GM23338 (cell line): ENCODE measurements at regions not wholly inside any gene's neighbourhood (a gene's known extent, or its start where the extent isn't known, plus 50 kb on each side); places are given as distances from the start of the nearest gene placed in this dataset.

Experiments
- ATAC-seq: fragments of 200-7000 bp; cut with Tn5 transposase; 3 replicates; pipeline ENCODE4 v1.9.1; 2020
- DNase-seq: peaks from one replicate; pipeline ENCODE4 v3.0.0-alpha.2; 2015; ENCODE audit warnings: low spot score
- H2AFZ ChIP-seq: fragments of 200-600 bp; sonication (generic); 2 replicates; pipeline ENCODE4 v1.8.0; 2016; ENCODE audit warnings: antibody characterized with exemption, mild to moderate bottlenecking, moderate library complexity
- H3F3A ChIP-seq: fragments of 200-600 bp; sonication (generic); replicated peaks from 2 replicates; pipeline ENCODE4 v1.8.0; 2017; ENCODE audit warnings: antibody characterized with exemption, mixed run types, low read depth
- H3K27ac ChIP-seq: fragments of 200-600 bp; sonication (generic); 2 replicates; pipeline ENCODE4 v1.6.1; 2016; ENCODE audit warnings: low read depth
- H3K27me3 ChIP-seq: fragments of 200-600 bp; sonication (generic); 2 replicates; pipeline ENCODE4 v1.8.0; 2016; ENCODE audit warnings: mild to moderate bottlenecking, mixed run types, moderate library complexity; ENCODE audit not compliant: insufficient read depth
- H3K36me3 ChIP-seq: fragments of 200-600 bp; sonication (generic); 2 replicates; pipeline ENCODE4 v1.8.0; 2016; ENCODE audit warnings: mild to moderate bottlenecking; ENCODE audit not compliant: insufficient read depth
- H3K4me1 ChIP-seq: fragments of 200-600 bp; sonication (generic); 2 replicates; pipeline ENCODE4 v1.8.0; 2016; ENCODE audit warnings: mild to moderate bottlenecking, moderate library complexity; ENCODE audit not compliant: insufficient read depth
- H3K4me2 ChIP-seq: fragments of 200-600 bp; sonication (generic); 2 replicates; pipeline ENCODE4 v1.7.1; 2017; ENCODE audit warnings: mixed run types
- H3K4me3 ChIP-seq: fragments of 200-600 bp; sonication (generic); 2 replicates; pipeline ENCODE4 v1.6.1; 2016; ENCODE audit warnings: mixed run types
- H3K79me2 ChIP-seq: fragments of 200-600 bp; sonication (generic); replicated peaks from 2 replicates; pipeline ENCODE4 v1.8.0; 2017; ENCODE audit warnings: mild to moderate bottlenecking; ENCODE audit not compliant: insufficient read depth
- H3K9me2 ChIP-seq: fragments of 200-600 bp; sonication (generic); 2 replicates; pipeline ENCODE4 v1.8.0; 2017; ENCODE audit not compliant: insufficient read depth
- H4K20me1 ChIP-seq: fragments of 200-600 bp; sonication (generic); replicated peaks from 2 replicates; pipeline ENCODE4 v1.8.0; 2017; ENCODE audit warnings: mild to moderate bottlenecking; ENCODE audit not compliant: insufficient read depth
- H3K27ac Mint-ChIP-seq: 2 replicates; pipeline ENCODE4 v1.8.0; 2020; ENCODE audit warnings: inconsistent platforms, mild to moderate bottlenecking, moderate library complexity, mixed read lengths
- H3K27me3 Mint-ChIP-seq: 3 replicates; pipeline ENCODE4 v1.8.0; 2022; ENCODE audit warnings: low read depth, mild to moderate bottlenecking, moderate library complexity, mixed read lengths, inconsistent platforms; ENCODE audit not compliant: insufficient read depth, poor library complexity
- H3K36me3 Mint-ChIP-seq: 3 replicates; pipeline ENCODE4 v1.8.0; 2021; ENCODE audit warnings: low read depth, mild to moderate bottlenecking, inconsistent platforms, moderate library complexity, mixed read lengths
- H3K4me1 Mint-ChIP-seq: 3 replicates; pipeline ENCODE4 v1.8.0; 2020; ENCODE audit warnings: mild to moderate bottlenecking, inconsistent platforms, mixed read lengths
- H3K4me3 Mint-ChIP-seq: 3 replicates; pipeline ENCODE4 v1.8.0; 2021; ENCODE audit warnings: moderate library complexity, mild to moderate bottlenecking, inconsistent platforms, mixed read lengths
- H3K9me3 Mint-ChIP-seq: 3 replicates; pipeline ENCODE4 v1.8.0; 2020; ENCODE audit warnings: moderate library complexity, mild to moderate bottlenecking, inconsistent platforms, mixed read lengths
- EZH2 ChIP-seq: fragments of 200-600 bp; sonication (generic); IDR thresholded peaks from one replicate; pipeline ENCODE4 v1.8.0; 2017; ENCODE audit warnings: antibody characterized with exemption, mild to moderate bottlenecking, low read depth; ENCODE audit not compliant: unreplicated experiment
- ZNF331 ChIP-seq: fragments of 250-450 bp; sonication (Bioruptor Pico); IDR thresholded peaks from 2 replicates; pipeline ENCODE4 v1.5.0; 2020; ENCODE audit warnings: low read depth, mild to moderate bottlenecking, moderate library complexity
- TF ChIP-seq, protein P1 (sequence below), 2 experiments: fragments of 200-600 bp in 1 of 2; sonication (generic) in 1 of 2; conservative IDR thresholded peaks; 2 replicates each; pipeline versions ENCODE4 v1.5.1 to v1.6.1; 2016 to 2017; ENCODE audit warnings: antibody characterized with exemption in 2 of 2, low read depth in 2 of 2, mild to moderate bottlenecking in 2 of 2, moderate library complexity in 1 of 2
- TF ChIP-seq, protein P2 (sequence below): IDR thresholded peaks from one replicate; pipeline ENCODE4 v1.6.1; 2018; ENCODE audit warnings: antibody characterized with exemption; ENCODE audit not compliant: unreplicated experiment

DNA sequence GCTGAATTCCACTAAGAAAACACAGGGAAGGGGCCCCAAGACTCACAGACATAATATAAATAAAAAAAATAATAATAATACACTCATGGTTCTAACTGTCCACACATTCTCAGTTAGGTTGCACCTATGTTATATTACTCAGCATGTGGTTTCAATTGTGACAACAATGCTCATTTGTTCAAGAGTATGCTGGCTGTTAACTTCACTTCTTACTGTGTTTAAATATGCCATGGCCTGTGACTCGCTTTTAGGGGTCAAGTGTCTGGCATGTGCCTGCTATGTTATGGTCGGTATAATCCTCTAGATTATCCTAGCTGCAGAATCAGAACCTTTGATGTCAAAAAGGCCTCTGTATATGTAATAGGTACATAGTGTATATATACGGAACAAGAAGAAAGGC, 324.8 kb upstream of the INTU start:
- Histone ChIP-seq H3K9me2 (peaks cover 7% of the 10 kb centered on the region; the same call in 1 of the 2 replicates), H3K4me3 (no peak overlapping the region), H4K20me1 (no peaks in the 10 kb centered on the region), H3K4me2 (no peak overlapping the region), H3K36me3 (no peaks in the 10 kb centered on the region), H3K79me2 (no peaks in the 10 kb centered on the region), H3K27ac (no peak overlapping the region), H3K4me1 (no peaks in the 10 kb centered on the region), H3K27me3 (no peaks in the 10 kb centered on the region), H2AFZ (no peak overlapping the region), H3F3A (no peaks in the 10 kb centered on the region)
- DNase-seq, result no peak
- H3K9me3 Mint-ChIP-seq, result peaks cover 14% of the 10 kb centered on the region
- H3K27me3 Mint-ChIP-seq, result no peaks in the 10 kb centered on the region
- TF ChIP-seq, protein P1, sequence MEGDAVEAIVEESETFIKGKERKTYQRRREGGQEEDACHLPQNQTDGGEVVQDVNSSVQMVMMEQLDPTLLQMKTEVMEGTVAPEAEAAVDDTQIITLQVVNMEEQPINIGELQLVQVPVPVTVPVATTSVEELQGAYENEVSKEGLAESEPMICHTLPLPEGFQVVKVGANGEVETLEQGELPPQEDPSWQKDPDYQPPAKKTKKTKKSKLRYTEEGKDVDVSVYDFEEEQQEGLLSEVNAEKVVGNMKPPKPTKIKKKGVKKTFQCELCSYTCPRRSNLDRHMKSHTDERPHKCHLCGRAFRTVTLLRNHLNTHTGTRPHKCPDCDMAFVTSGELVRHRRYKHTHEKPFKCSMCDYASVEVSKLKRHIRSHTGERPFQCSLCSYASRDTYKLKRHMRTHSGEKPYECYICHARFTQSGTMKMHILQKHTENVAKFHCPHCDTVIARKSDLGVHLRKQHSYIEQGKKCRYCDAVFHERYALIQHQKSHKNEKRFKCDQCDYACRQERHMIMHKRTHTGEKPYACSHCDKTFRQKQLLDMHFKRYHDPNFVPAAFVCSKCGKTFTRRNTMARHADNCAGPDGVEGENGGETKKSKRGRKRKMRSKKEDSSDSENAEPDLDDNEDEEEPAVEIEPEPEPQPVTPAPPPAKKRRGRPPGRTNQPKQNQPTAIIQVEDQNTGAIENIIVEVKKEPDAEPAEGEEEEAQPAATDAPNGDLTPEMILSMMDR (conservative IDR thresholded peaks at IDR 0.05; ENCODE audit: low read depth in 2 of 2), result no peak
- no peak for TF ChIP-seq EZH2
- H3K36me3 Mint-ChIP-seq, result peaks cover 7% of the 10 kb centered on the region; the same call in 2 of the 3 replicates
- ATAC-seq, result no peak
- no peak overlapping the region for H3K4me3 Mint-ChIP-seq
- peaks cover 6% of the 10 kb centered on the region for H3K4me1 Mint-ChIP-seq
- H3K27ac Mint-ChIP-seq, result no peak overlapping the region

DNA sequence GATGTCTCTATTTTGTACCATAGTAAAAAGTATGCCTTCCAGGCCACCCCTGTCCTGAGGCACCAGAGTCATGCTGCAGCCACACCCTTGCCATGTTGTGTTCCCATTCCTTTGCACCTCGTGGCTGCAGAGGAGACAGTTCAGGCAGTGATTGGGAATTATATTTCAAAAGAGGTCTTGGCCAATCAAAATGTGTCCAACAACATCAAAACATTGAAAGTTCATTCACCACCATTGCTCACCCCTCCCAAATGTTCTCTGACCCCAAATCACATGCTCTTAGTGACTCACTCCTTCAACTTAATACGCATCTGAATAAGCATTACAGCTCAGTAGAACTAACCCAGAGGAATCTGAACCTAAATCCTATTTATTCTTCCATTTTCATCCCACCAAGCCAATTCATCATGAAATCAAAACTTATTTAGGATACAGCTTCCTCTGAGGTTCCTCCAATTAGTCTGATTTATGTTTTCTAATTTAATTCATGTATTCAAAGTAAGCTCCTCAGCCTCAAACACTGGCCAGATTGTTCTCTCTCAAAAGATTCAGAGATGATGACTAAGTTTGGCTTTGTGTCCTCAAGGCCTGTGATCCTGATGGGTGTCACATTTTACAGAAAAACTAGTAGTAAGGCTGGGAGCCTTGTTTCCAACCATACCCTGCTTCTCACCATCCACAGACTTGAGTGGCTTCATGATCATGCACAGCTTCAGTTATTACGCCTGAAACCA, 323.2 kb upstream of the INTU start:
- no peak overlapping the region for H3K27ac Mint-ChIP-seq
- H3K36me3 Mint-ChIP-seq, result peaks cover 19% of the 10 kb centered on the region; the same call in 2 of the 3 replicates
- no peaks in the 10 kb centered on the region for H3K4me1 ChIP-seq
- H3K9me2 ChIP-seq, result peaks cover 7% of the 10 kb centered on the region; the same call in 1 of the 2 replicates
- no peak overlapping the region for H3K4me2 ChIP-seq
- no peak for DNase-seq
- no peak for TF ChIP-seq ZNF331 (CRISPR knock-in tag)
- no peak for ATAC-seq
- H3K27me3 Mint-ChIP-seq, result no peaks in the 10 kb centered on the region
- H3F3A ChIP-seq, result no peaks in the 10 kb centered on the region
- no peaks in the 10 kb centered on the region for H4K20me1 ChIP-seq
- H3K79me2 ChIP-seq, result no peaks in the 10 kb centered on the region
- no peak overlapping the region for H3K4me3 ChIP-seq
- H3K36me3 ChIP-seq, result 0 out of 2 replicates have a peak, but pooled peaks cover 10% of the 10 kb centered on the region
- no peak overlapping the region for H3K27ac ChIP-seq
- H2AFZ ChIP-seq, result no peak overlapping the region
- peaks cover 29% of the 10 kb centered on the region for H3K9me3 Mint-ChIP-seq
- H3K27me3 ChIP-seq, result no peaks in the 10 kb centered on the region
- no peak overlapping the region for H3K4me3 Mint-ChIP-seq
- H3K4me1 Mint-ChIP-seq, result peaks cover 6% of the 10 kb centered on the region

DNA sequence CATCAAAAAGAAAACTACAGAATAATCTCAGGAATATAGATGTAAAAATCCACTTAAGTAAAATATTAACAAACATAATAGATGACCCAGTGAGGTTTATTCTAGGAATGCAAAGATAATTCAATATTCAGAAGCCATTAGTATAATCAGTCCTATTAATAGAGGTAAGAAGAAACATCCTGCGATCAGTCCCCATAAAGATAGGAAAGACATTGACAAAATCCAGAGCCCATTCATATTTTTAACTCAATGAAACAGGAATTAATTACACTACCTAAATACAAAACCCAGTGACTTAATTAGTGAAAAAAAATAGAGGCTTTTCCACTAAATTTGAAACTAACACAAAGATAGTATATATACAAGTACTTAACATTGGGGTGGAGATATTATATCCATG, 321.4 kb upstream of the INTU start:
- Histone ChIP-seq H2AFZ (no peak overlapping the region), H3K27ac (no peak overlapping the region), H3K4me3 (no peak overlapping the region), H3K9me2 (no peaks in the 10 kb centered on the region), H3K27me3 (no peaks in the 10 kb centered on the region), H3K79me2 (no peaks in the 10 kb centered on the region), H4K20me1 (no peaks in the 10 kb centered on the region), H3K4me1 (no peaks in the 10 kb centered on the region), H3K4me2 (no peak overlapping the region), H3K36me3 (0 out of 2 replicates have a peak, but pooled peaks cover 10% of the 10 kb centered on the region), H3F3A (no peaks in the 10 kb centered on the region)
- ATAC-seq (no peak), DNase-seq (no peak)
- Mint-ChIP-seq H3K4me1 (peaks cover 6% of the 10 kb centered on the region), H3K9me3 (peaks cover 29% of the 10 kb centered on the region), H3K27ac (no peak overlapping the region), H3K27me3 (no peaks in the 10 kb centered on the region), H3K36me3 (peaks cover 19% of the 10 kb centered on the region; the same call in 2 of the 3 replicates), H3K4me3 (no peak overlapping the region)
- TF ChIP-seq ZNF331 (CRISPR knock-in tag), result no peak
- TF ChIP-seq, protein P2, sequence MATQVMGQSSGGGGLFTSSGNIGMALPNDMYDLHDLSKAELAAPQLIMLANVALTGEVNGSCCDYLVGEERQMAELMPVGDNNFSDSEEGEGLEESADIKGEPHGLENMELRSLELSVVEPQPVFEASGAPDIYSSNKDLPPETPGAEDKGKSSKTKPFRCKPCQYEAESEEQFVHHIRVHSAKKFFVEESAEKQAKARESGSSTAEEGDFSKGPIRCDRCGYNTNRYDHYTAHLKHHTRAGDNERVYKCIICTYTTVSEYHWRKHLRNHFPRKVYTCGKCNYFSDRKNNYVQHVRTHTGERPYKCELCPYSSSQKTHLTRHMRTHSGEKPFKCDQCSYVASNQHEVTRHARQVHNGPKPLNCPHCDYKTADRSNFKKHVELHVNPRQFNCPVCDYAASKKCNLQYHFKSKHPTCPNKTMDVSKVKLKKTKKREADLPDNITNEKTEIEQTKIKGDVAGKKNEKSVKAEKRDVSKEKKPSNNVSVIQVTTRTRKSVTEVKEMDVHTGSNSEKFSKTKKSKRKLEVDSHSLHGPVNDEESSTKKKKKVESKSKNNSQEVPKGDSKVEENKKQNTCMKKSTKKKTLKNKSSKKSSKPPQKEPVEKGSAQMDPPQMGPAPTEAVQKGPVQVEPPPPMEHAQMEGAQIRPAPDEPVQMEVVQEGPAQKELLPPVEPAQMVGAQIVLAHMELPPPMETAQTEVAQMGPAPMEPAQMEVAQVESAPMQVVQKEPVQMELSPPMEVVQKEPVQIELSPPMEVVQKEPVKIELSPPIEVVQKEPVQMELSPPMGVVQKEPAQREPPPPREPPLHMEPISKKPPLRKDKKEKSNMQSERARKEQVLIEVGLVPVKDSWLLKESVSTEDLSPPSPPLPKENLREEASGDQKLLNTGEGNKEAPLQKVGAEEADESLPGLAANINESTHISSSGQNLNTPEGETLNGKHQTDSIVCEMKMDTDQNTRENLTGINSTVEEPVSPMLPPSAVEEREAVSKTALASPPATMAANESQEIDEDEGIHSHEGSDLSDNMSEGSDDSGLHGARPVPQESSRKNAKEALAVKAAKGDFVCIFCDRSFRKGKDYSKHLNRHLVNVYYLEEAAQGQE, result no peak
- TF ChIP-seq, protein P1 (conservative IDR thresholded peaks at IDR 0.05; ENCODE audit: low read depth in 2 of 2), result no peak
